WTC11 (cell line): ENCODE measurements at regions not wholly inside any gene's neighbourhood (a gene's known extent, or its start where the extent isn't known, plus 50 kb on each side); places are given as distances from the start of the nearest gene placed in this dataset.
"Not testable (repeated sequence)": the region's sequence is repeated elsewhere in the genome, so short reads cannot be mapped to it uniquely, and the experiment has no call there.

ENCODE experiments used
- ATAC-seq: fragments of 200-7000 bp; cut with Tn5 transposase; 2 replicates; pipeline ENCODE4 v1.10.0; 2021; ENCODE audit warnings: mild to moderate bottlenecking, moderate library complexity
- CTCF ChIA-PET: fragments of 300-600 bp; sonication (Branson Sonifier 250); formaldehyde crosslinking; loops from one replicate; lab custom pipeline; 2021; ENCODE audit warnings: antibody characterized with exemption; lab: Charles Lee
- POLR2A ChIA-PET: fragments of 350-600 bp; sonication (Branson Sonifier 250); formaldehyde crosslinking; loops from one replicate; lab custom pipeline; 2021; ENCODE audit warnings: antibody characterized with exemption; lab: Charles Lee
- DNase-seq: peaks from one replicate; pipeline ENCODE4 v3.0.0; 2021; ENCODE audit warnings: low spot score
- H3K27ac Mint-ChIP-seq: 2 replicates; pipeline ENCODE4 v1.8.0; 2021; ENCODE audit warnings: mixed read lengths
- H3K27me3 Mint-ChIP-seq: 2 replicates; pipeline ENCODE4 v1.8.0; 2021; ENCODE audit warnings: low read depth, mild to moderate bottlenecking, moderate library complexity, mixed read lengths
- H3K36me3 Mint-ChIP-seq: 2 replicates; pipeline ENCODE4 v1.8.0; 2021; ENCODE audit warnings: mixed read lengths
- H3K4me1 Mint-ChIP-seq: 2 replicates; pipeline ENCODE4 v1.8.0; 2022; ENCODE audit warnings: mixed read lengths
- H3K4me3 Mint-ChIP-seq: 2 replicates; pipeline ENCODE4 v1.8.0; 2021; ENCODE audit warnings: mild to moderate bottlenecking, moderate library complexity, mixed read lengths
- H3K9me3 Mint-ChIP-seq: 2 replicates; pipeline ENCODE4 v1.8.0; 2021; ENCODE audit warnings: mixed read lengths

DNA sequence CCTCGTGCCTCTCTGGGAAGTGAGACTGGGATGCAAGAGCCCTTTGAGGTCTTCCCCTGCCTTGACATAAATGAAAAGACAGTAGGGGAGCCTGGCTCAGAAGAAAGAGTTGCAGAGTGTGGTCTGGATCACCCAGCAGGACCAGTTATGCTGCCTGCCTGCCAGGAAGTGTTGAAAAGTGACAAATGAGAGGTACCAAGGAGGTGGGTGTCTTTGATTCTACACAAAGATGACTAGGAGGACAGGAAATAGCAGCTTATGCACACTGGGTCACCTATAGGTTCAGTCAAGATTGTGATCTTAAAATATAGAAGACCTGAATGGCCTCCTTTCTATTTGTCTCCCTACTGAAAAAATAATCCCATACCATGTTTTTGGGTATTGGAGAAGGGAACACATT, 137.6 kb downstream of the BCL2L11 start:
- DNase-seq, H3K36me3 Mint-ChIP-seq, CTCF ChIA-PET, H3K9me3 Mint-ChIP-seq, POLR2A ChIA-PET, H3K27ac Mint-ChIP-seq, H3K4me1 Mint-ChIP-seq, H3K27me3 Mint-ChIP-seq, H3K4me3 Mint-ChIP-seq: not testable (repeated sequence)
- ATAC-seq = peak; percentile 18; the same call in 1 of the 2 replicates

DNA sequence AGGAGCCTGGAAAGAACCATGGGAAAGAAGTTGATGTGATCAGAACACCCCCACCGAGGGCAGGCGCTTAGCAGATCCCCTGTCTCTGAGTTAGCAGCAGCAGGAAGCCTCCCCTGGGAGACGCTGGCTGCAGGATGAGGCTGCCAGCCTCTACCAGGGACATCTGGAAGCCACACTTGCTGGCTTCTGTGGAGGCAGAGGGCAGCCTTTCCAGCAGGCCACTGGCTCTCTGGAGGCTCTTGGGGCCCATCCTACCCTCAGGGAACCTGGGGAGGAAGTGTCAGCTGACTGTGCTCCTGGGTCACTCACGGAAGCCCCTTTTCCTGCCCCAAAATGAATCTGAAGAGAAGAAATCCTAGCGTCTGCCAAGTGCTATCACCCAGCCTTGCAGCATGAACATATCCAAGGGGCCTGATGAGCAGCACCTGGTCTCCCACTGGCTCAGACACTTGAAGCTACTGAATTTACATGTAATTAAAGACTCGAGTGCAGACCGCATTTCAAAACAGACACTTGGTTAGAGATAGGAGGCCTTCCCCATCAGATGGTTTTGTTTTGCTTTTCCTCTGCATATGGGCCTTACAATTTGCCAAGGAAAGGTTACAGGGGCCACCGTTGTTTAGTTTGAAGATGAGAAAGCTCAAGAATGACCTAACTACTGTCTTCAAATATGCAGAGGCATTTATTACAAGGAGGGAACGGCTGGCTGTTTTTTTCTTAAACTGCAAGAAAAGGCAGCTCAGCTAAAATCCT, 142.1 kb downstream of the BCL2L11 start:
- DNase-seq, H3K4me1 Mint-ChIP-seq, POLR2A ChIA-PET: not testable (repeated sequence)

GRCh38 chr2:111263380-111264017, 142.8 kb downstream of the BCL2L11 start:
- CTCF ChIA-PET, POLR2A ChIA-PET, H3K36me3 Mint-ChIP-seq, DNase-seq, H3K4me1 Mint-ChIP-seq, H3K9me3 Mint-ChIP-seq, H3K27me3 Mint-ChIP-seq, H3K27ac Mint-ChIP-seq, ATAC-seq, H3K4me3 Mint-ChIP-seq: not testable (repeated sequence)

More for the DNA sequence above, 142.1 kb downstream of the BCL2L11 start:
- H3K27me3 Mint-ChIP-seq, CTCF ChIA-PET, ATAC-seq, H3K27ac Mint-ChIP-seq, H3K36me3 Mint-ChIP-seq, H3K4me3 Mint-ChIP-seq, H3K9me3 Mint-ChIP-seq: not testable (repeated sequence)

DNA sequence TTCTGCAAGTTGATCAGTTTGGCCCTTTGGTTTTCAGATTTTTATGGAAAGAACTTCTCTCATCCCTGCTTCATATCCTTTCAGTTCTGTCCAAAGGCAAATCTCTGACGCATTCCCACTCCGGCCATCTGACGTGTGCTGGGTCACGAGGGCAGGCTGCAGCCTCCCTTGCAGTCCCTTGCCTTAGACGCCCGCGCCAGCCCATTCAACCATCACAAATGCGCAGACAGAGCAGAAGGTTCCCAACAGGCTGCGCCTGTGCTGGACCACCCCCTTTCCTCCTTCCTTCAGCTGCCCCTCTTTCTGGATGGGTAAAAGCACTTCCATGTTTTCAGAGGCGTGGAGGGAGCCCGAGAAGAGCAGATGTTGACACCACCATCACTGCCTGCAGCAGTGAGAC, 144.2 kb downstream of the BCL2L11 start:
- DNase-seq, H3K4me3 Mint-ChIP-seq, CTCF ChIA-PET, POLR2A ChIA-PET, ATAC-seq, H3K27ac Mint-ChIP-seq, H3K27me3 Mint-ChIP-seq, H3K9me3 Mint-ChIP-seq, H3K4me1 Mint-ChIP-seq, H3K36me3 Mint-ChIP-seq: not testable (repeated sequence)

GRCh38 chr2:111266556-111266955, 145.8 kb downstream of the BCL2L11 start:
- ATAC-seq, H3K27me3 Mint-ChIP-seq, CTCF ChIA-PET, H3K4me3 Mint-ChIP-seq, POLR2A ChIA-PET, H3K27ac Mint-ChIP-seq, H3K9me3 Mint-ChIP-seq, H3K4me1 Mint-ChIP-seq, DNase-seq, H3K36me3 Mint-ChIP-seq: not testable (repeated sequence)

- H3K9me3 Mint-ChIP-seq, H3K4me1 Mint-ChIP-seq, CTCF ChIA-PET, POLR2A ChIA-PET, H3K27me3 Mint-ChIP-seq, ATAC-seq, H3K36me3 Mint-ChIP-seq, H3K27ac Mint-ChIP-seq, H3K4me3 Mint-ChIP-seq, DNase-seq: not testable (repeated sequence)
Measured at GRCh38 chr2:111267038-111267437, 146.3 kb downstream of the BCL2L11 start.

- H3K27ac Mint-ChIP-seq, POLR2A ChIA-PET, H3K27me3 Mint-ChIP-seq, ATAC-seq, DNase-seq, H3K4me3 Mint-ChIP-seq, CTCF ChIA-PET, H3K4me1 Mint-ChIP-seq, H3K36me3 Mint-ChIP-seq, H3K9me3 Mint-ChIP-seq: not testable (repeated sequence)
Measured at GRCh38 chr2:111269761-111270323, 149.1 kb downstream of the BCL2L11 start.

GRCh38 chr2:111270569-111270968, 149.9 kb downstream of the BCL2L11 start:
- H3K27ac Mint-ChIP-seq, H3K9me3 Mint-ChIP-seq, DNase-seq, H3K4me3 Mint-ChIP-seq, POLR2A ChIA-PET, H3K27me3 Mint-ChIP-seq, H3K36me3 Mint-ChIP-seq, ATAC-seq, CTCF ChIA-PET, H3K4me1 Mint-ChIP-seq: not testable (repeated sequence)

- ATAC-seq, CTCF ChIA-PET: not testable (repeated sequence)
Measured at GRCh38 chr2:111271647-111272304, 151.1 kb downstream of the BCL2L11 start.

GRCh38 chr2:111273007-111273406, 152.3 kb downstream of the BCL2L11 start:
- H3K27ac Mint-ChIP-seq, H3K9me3 Mint-ChIP-seq, H3K27me3 Mint-ChIP-seq, ATAC-seq, CTCF ChIA-PET, POLR2A ChIA-PET, H3K36me3 Mint-ChIP-seq, H3K4me1 Mint-ChIP-seq, H3K4me3 Mint-ChIP-seq, DNase-seq: not testable (repeated sequence)

More at GRCh38 chr2:111271647-111272304, 151.1 kb downstream of the BCL2L11 start:
- H3K27me3 Mint-ChIP-seq, H3K9me3 Mint-ChIP-seq, DNase-seq, H3K4me1 Mint-ChIP-seq, POLR2A ChIA-PET, H3K27ac Mint-ChIP-seq, H3K36me3 Mint-ChIP-seq, H3K4me3 Mint-ChIP-seq: not testable (repeated sequence)

- ATAC-seq, H3K27ac Mint-ChIP-seq, H3K4me1 Mint-ChIP-seq, H3K36me3 Mint-ChIP-seq, H3K9me3 Mint-ChIP-seq, H3K27me3 Mint-ChIP-seq, H3K4me3 Mint-ChIP-seq, CTCF ChIA-PET, DNase-seq: not testable (repeated sequence)
- POLR2A ChIA-PET = interaction anchor here (0.5 kb wide), 1 partner anchor 713 kb away, joined by 4 read pairs; no protein-coding TSS in a partner anchor
Measured at GRCh38 chr2:111275047-111275853, 154.5 kb downstream of the BCL2L11 start.
